Keratinocyte (primary cell): ENCODE measurements at regions not wholly inside any gene's neighbourhood (a gene's known extent, or its start where the extent isn't known, plus 50 kb on each side); places are given as distances from the start of the nearest gene placed in this dataset.

Experiments
- CTCF ChIP-seq, 3 experiments: IDR thresholded peaks in 1 of 3; conservative IDR thresholded peaks in 1 of 3; optimal IDR thresholded peaks in 1 of 3; 2 replicates in 2 of 3; 3 replicates in 1 of 3; pipeline versions ENCODE3 to v1.5.1; 2011; ENCODE audit warnings: low read length in 3 of 3, mild to moderate bottlenecking in 3 of 3, moderate library complexity in 2 of 3, control low read depth in 1 of 3, inconsistent platforms in 1 of 3; ENCODE audit not compliant: insufficient read depth in 2 of 3; ENCODE audit errors: extremely low read depth in 1 of 3
- EZH2 ChIP-seq: IDR thresholded peaks from one replicate; pipeline ENCODE4 v1.6.1; 2012; ENCODE audit warnings: inconsistent platforms, mild to moderate bottlenecking, low read length, moderate library complexity

- no peak for TF ChIP-seq CTCF (optimal IDR thresholded peaks at IDR 0.05 in 1 of 3, IDR thresholded peaks at IDR 0.05 in 1 of 3, conservative IDR thresholded peaks at IDR 0.05 in 1 of 3; ENCODE audit: extremely low read depth in 1 of 3, insufficient read depth in 2 of 3, low read length in 3 of 3)
- TF ChIP-seq EZH2 = no peak
Measured at GRCh38 chr22:22098457-22099193, 116.0 kb upstream of the TOP3B start.
